ENCODE measurements at regions not wholly inside any gene's neighbourhood (a gene's known extent, or its start where the extent isn't known, plus 50 kb on each side); places are given as distances from the start of the nearest gene placed in this dataset.

- TF ChIP-seq POLR2A (IDR thresholded peaks at IDR 0.05; ENCODE audit: low read depth, low read length), result no peak
- TF ChIP-seq POLR2AphosphoS5 (IDR thresholded peaks at IDR 0.05; ENCODE audit: low read depth, low read length), result no peak
- no peak for TF ChIP-seq TAF1 (IDR thresholded peaks at IDR 0.05; ENCODE audit: borderline replicate concordance, low read depth, low read length)
Observed at GRCh38 chr17:71941920-71942319, 178.9 kb upstream of the SOX9 start.
